Peyer's patch (tissue), 4 donors: ENCODE measurements at regions not wholly inside any gene's neighbourhood (a gene's known extent, or its start where the extent isn't known, plus 50 kb on each side); places are given as distances from the start of the nearest gene placed in this dataset.

Experiments
- CTCF ChIP-seq, 6 experiments: fragments of 450-650 bp in 4 of 6; fragments of 200-600 bp in 2 of 6; sonication (generic) in 1 of 6; IDR thresholded peaks; one replicate each; pipeline ENCODE4 v1.5.1; 2017 to 2019; ENCODE audit warnings: antibody characterized with exemption in 6 of 6, mild to moderate bottlenecking in 3 of 6, moderate library complexity in 1 of 6
- POLR2A ChIP-seq, 2 donors: fragments of 450-650 bp; IDR thresholded peaks; one replicate each; pipeline ENCODE4 v1.5.1; 2017; ENCODE audit warnings: antibody characterized with exemption in 2 of 2, mild to moderate bottlenecking in 2 of 2, moderate library complexity in 2 of 2

GRCh38 chr1:219753914-219754313 is 141.0 kb upstream of the ZC3H11B start:
- TF ChIP-seq CTCF (IDR thresholded peaks at IDR 0.05) (no peak), POLR2A (IDR thresholded peaks at IDR 0.05) (no peak)
